ENCODE measurements at regions not wholly inside any gene's neighbourhood (a gene's known extent, or its start where the extent isn't known, plus 50 kb on each side); places are given as distances from the start of the nearest gene placed in this dataset.
A peak's percentile ranks its signal among the peaks of the same experiment; 100 is the strongest.

DNA sequence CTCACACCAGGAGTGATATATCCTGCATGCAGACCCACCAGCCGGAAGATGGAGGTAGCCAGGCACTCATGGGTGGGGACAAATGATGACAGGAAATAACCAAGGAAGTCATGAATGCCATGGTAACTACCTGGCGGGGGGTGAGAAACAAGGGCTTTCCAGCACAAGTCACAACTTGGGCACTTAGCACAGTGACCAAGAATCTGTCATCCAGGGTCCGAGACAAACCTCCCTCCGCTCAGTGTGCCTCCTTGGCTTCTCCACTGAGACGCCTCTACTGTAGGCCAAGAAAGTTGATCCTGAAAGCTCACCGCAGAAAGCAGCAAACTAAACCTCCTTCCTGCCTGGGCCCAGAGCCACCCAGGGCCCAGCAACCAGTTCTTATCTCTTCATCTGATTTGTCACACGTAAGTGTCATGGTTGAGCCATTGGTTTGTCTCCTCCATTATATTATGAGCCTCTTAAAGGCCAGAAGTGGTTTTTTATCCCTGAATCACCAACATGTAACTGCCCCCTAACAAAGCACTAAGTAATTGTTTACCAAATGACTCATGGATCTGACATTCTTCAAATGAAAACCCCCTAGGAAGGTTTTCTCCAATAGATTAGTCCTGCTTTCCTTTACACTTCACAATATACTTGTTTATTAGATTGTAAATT is 84.3 kb upstream of the TAB2 start (continued):
- no peak for TF ChIP-seq CREB1 (CRISPR knock-in tag; IDR thresholded peaks at IDR 0.05; ENCODE audit: low read depth)
- no peak for TF ChIP-seq JUNB (IDR thresholded peaks at IDR 0.05; ENCODE audit: unreplicated experiment)
- TF ChIP-seq, protein P1, sequence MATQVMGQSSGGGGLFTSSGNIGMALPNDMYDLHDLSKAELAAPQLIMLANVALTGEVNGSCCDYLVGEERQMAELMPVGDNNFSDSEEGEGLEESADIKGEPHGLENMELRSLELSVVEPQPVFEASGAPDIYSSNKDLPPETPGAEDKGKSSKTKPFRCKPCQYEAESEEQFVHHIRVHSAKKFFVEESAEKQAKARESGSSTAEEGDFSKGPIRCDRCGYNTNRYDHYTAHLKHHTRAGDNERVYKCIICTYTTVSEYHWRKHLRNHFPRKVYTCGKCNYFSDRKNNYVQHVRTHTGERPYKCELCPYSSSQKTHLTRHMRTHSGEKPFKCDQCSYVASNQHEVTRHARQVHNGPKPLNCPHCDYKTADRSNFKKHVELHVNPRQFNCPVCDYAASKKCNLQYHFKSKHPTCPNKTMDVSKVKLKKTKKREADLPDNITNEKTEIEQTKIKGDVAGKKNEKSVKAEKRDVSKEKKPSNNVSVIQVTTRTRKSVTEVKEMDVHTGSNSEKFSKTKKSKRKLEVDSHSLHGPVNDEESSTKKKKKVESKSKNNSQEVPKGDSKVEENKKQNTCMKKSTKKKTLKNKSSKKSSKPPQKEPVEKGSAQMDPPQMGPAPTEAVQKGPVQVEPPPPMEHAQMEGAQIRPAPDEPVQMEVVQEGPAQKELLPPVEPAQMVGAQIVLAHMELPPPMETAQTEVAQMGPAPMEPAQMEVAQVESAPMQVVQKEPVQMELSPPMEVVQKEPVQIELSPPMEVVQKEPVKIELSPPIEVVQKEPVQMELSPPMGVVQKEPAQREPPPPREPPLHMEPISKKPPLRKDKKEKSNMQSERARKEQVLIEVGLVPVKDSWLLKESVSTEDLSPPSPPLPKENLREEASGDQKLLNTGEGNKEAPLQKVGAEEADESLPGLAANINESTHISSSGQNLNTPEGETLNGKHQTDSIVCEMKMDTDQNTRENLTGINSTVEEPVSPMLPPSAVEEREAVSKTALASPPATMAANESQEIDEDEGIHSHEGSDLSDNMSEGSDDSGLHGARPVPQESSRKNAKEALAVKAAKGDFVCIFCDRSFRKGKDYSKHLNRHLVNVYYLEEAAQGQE (IDR thresholded peaks at IDR 0.05; ENCODE audit: unreplicated experiment) = no peak
- no peak for TF ChIP-seq EZH2phosphoT487 (IDR thresholded peaks at IDR 0.05; ENCODE audit: unreplicated experiment)
- no peak for TF ChIP-seq EZH2 (IDR thresholded peaks at IDR 0.05; ENCODE audit: low read depth, unreplicated experiment)
- TF ChIP-seq, protein P2, sequence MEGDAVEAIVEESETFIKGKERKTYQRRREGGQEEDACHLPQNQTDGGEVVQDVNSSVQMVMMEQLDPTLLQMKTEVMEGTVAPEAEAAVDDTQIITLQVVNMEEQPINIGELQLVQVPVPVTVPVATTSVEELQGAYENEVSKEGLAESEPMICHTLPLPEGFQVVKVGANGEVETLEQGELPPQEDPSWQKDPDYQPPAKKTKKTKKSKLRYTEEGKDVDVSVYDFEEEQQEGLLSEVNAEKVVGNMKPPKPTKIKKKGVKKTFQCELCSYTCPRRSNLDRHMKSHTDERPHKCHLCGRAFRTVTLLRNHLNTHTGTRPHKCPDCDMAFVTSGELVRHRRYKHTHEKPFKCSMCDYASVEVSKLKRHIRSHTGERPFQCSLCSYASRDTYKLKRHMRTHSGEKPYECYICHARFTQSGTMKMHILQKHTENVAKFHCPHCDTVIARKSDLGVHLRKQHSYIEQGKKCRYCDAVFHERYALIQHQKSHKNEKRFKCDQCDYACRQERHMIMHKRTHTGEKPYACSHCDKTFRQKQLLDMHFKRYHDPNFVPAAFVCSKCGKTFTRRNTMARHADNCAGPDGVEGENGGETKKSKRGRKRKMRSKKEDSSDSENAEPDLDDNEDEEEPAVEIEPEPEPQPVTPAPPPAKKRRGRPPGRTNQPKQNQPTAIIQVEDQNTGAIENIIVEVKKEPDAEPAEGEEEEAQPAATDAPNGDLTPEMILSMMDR (conservative IDR thresholded peaks at IDR 0.05; ENCODE audit: low read depth in 2 of 2) = no peak
- TF ChIP-seq ZNF114 (CRISPR knock-in tag; IDR thresholded peaks at IDR 0.05) = no peak

DNA sequence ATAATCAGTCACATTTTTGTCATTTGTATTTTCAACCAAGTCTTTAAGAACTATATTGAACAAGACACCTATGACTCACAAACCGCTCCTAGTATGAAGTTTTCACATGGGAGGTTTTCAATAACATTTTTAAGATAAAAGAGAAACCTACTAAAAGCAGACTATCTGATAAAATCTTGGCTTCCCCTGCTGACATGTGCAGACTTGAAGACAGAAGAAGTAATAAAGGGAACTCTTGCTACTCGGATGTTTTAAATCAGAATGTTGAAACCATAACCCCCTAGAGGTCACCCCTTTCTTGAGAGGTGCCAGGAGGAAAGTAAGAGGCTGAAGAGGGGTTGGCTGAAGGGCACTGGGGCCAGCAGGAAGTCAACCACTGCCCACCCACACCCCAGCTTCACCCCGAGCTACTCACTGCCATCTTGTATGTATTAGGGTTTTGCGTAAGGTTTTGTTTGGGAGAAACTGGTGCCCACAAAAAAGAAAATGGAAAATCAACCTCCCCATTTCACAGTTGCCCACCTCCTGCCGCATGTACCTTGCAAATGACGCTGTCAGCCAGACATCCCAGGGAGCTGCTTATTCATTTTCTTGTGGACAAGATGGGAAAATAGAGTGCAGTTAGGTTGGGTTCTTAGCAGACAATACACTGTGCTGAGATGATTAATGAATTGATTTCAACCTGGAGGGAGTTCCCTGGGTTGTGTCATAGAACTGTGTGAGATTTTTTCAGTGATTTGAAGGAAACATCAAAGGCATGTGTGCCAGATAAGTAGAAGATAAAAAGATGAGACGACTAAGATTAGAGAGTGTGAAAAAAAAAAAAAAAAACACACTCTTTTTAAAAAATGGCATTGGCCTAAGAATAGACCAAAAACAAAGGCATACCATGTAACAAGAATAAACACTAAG is 83.2 kb upstream of the TAB2 start:
- no peak overlapping the region for H3K27ac Mint-ChIP-seq
- ATAC-seq (no peak), DNase-seq (ENCODE audit: low spot score) (no peak)
- no peak overlapping the region for H3K4me3 Mint-ChIP-seq
- Histone ChIP-seq H3K4me2 (no peak overlapping the region), H2AFZ (0 out of 2 replicates have a peak overlapping the region, but pooled peaks have one; percentile 44), H4K20me1 (replicated peaks; ENCODE audit: insufficient read depth) (no peaks in the 10 kb centered on the region), H3K27me3 (ENCODE audit: insufficient read depth) (no peaks in the 10 kb centered on the region), H3K27ac (ENCODE audit: low read depth) (no peak overlapping the region), H3K4me3 (no peak overlapping the region), H3K9me2 (ENCODE audit: insufficient read depth) (peaks cover 10% of the 10 kb centered on the region), H3K4me1 (ENCODE audit: insufficient read depth) (0 out of 2 replicates have a peak, but pooled peaks cover 4% of the 10 kb centered on the region), H3K36me3 (ENCODE audit: insufficient read depth) (no peaks in the 10 kb centered on the region), H3F3A (replicated peaks; ENCODE audit: low read depth) (no peaks in the 10 kb centered on the region), H3K79me2 (replicated peaks; ENCODE audit: insufficient read depth) (no peaks in the 10 kb centered on the region)
- no peaks in the 10 kb centered on the region for H3K36me3 Mint-ChIP-seq (ENCODE audit: low read depth)
- H3K9me3 Mint-ChIP-seq = no peaks in the 10 kb centered on the region
- peaks cover 17% of the 10 kb centered on the region for H3K4me1 Mint-ChIP-seq
- peaks cover 6% of the 10 kb centered on the region for H3K27me3 Mint-ChIP-seq (ENCODE audit: insufficient read depth, low read depth, poor library complexity)
- TF ChIP-seq, protein P2 (conservative IDR thresholded peaks at IDR 0.05; ENCODE audit: low read depth in 2 of 2) = no peak
- no peak for TF ChIP-seq EZH2 (IDR thresholded peaks at IDR 0.05; ENCODE audit: low read depth, unreplicated experiment)
- TF ChIP-seq NANOG (IDR thresholded peaks at IDR 0.05; ENCODE audit: borderline replicate concordance) = no peak
- no peak for TF ChIP-seq ZNF331 (CRISPR knock-in tag; IDR thresholded peaks at IDR 0.05; ENCODE audit: low read depth)
